ENCODE measurements at regions not wholly inside any gene's neighbourhood (a gene's known extent, or its start where the extent isn't known, plus 50 kb on each side); places are given as distances from the start of the nearest gene placed in this dataset.

- TF ChIP-seq POLR2A (IDR thresholded peaks at IDR 0.05) (no peak), CTCF (IDR thresholded peaks at IDR 0.05) (no peak)
Observed at GRCh38 chr18:24786027-24786426, 325.6 kb downstream of the HRH4 start.

All from uterus (tissue), 2 donors.